H9 (cell line): ENCODE measurements at regions not wholly inside any gene's neighbourhood (a gene's known extent, or its start where the extent isn't known, plus 50 kb on each side); places are given as distances from the start of the nearest gene placed in this dataset.

Source experiments
- DNase-seq: peaks from one replicate; pipeline ENCODE4 v3.0.0-alpha.2; 2017
- H2AFZ ChIP-seq: one replicate; pipeline ENCODE4 v1.6.1; 2013; ENCODE audit warnings: mild to moderate bottlenecking, low read length, control low read depth, moderate library complexity
- H2AK5ac ChIP-seq: 2 replicates; pipeline ENCODE4 v1.6.1; 2013; ENCODE audit warnings: low read length, control low read depth, mixed read lengths; ENCODE audit not compliant: insufficient read length
- H2BK120ac ChIP-seq: one replicate; pipeline ENCODE4 v1.6.1; 2013; ENCODE audit warnings: low read depth, mild to moderate bottlenecking, low read length, control low read depth, inconsistent platforms; ENCODE audit not compliant: poor library complexity, severe bottlenecking
- H2BK12ac ChIP-seq: 2 replicates; pipeline ENCODE4 v1.6.1; 2013; ENCODE audit warnings: low read length, control low read depth, mixed read lengths, low read depth; ENCODE audit not compliant: insufficient read length
- H2BK15ac ChIP-seq: 2 replicates; pipeline ENCODE4 v1.6.1; 2013; ENCODE audit warnings: low read depth, low read length, control low read depth
- H2BK20ac ChIP-seq: one replicate; pipeline ENCODE4 v1.6.1; 2013; ENCODE audit warnings: low read depth, mild to moderate bottlenecking, low read length, control low read depth, inconsistent platforms; ENCODE audit not compliant: poor library complexity, severe bottlenecking
- H2BK5ac ChIP-seq: 2 replicates; pipeline ENCODE4 v1.6.1; 2013; ENCODE audit warnings: low read length, control low read depth, mixed read lengths; ENCODE audit not compliant: insufficient read length
- H3K14ac ChIP-seq: 2 replicates; pipeline ENCODE4 v1.6.1; 2013; ENCODE audit warnings: low read length, control low read depth; ENCODE audit not compliant: insufficient read depth
- H3K18ac ChIP-seq: 2 replicates; pipeline ENCODE4 v1.6.1; 2013; ENCODE audit warnings: low read depth, mild to moderate bottlenecking, mixed read lengths, low read length, control low read depth; ENCODE audit not compliant: insufficient read length
- H3K23ac ChIP-seq: 2 replicates; pipeline ENCODE4 v1.6.1; 2013; ENCODE audit warnings: low read length, control low read depth, mixed read lengths, low read depth; ENCODE audit not compliant: insufficient read length
- H3K23me2 ChIP-seq: 2 replicates; pipeline ENCODE4 v1.6.1; 2013; ENCODE audit warnings: low read depth, mild to moderate bottlenecking, mixed read lengths, low read length, control low read depth; ENCODE audit not compliant: insufficient read length, poor library complexity, severe bottlenecking
- H3K27ac ChIP-seq: 2 replicates; pipeline ENCODE4 v1.5.1; 2013; ENCODE audit warnings: low read length, control low read depth, mixed read lengths, low read depth; ENCODE audit not compliant: insufficient read length
- H3K27me3 ChIP-seq: 2 replicates; pipeline ENCODE4 v1.6.1; 2013; ENCODE audit warnings: low read length, control low read depth, inconsistent platforms; ENCODE audit not compliant: insufficient read depth
- H3K4ac ChIP-seq: 2 replicates; pipeline ENCODE4 v1.6.1; 2013; ENCODE audit warnings: low read depth, mild to moderate bottlenecking, control low read depth, inconsistent platforms, low read length, moderate library complexity
- H3K4me1 ChIP-seq: 2 replicates; pipeline ENCODE4 v1.6.1; 2013; ENCODE audit warnings: low read length, control low read depth, inconsistent platforms; ENCODE audit not compliant: insufficient read depth
- H3K4me2 ChIP-seq: 2 replicates; pipeline ENCODE4 v1.6.1; 2013; ENCODE audit warnings: low read length, control low read depth, mixed read lengths; ENCODE audit not compliant: insufficient read length, insufficient read depth
- H3K56ac ChIP-seq: 2 replicates; pipeline ENCODE4 v1.6.1; 2013; ENCODE audit warnings: low read depth, mild to moderate bottlenecking, mixed read lengths, low read length, control low read depth; ENCODE audit not compliant: insufficient read length
- H3K79me1 ChIP-seq: 2 replicates; pipeline ENCODE4 v1.6.1; 2013; ENCODE audit warnings: low read depth, mild to moderate bottlenecking, moderate library complexity, low read length, control low read depth, inconsistent platforms; ENCODE audit not compliant: insufficient read depth, poor library complexity, severe bottlenecking
- H3K79me2 ChIP-seq: 2 replicates; pipeline ENCODE4 v1.6.1; 2013; ENCODE audit warnings: low read length, control low read depth, inconsistent platforms; ENCODE audit not compliant: insufficient read depth
- H3K9ac ChIP-seq: 2 replicates; pipeline ENCODE4 v1.6.1; 2013; ENCODE audit warnings: low read length, control low read depth, mixed read lengths; ENCODE audit not compliant: insufficient read length; ENCODE audit errors: extremely low read depth
- H3K9me3 ChIP-seq: one replicate; pipeline ENCODE4 v1.6.1; 2013; ENCODE audit warnings: low read depth, low read length, inconsistent platforms; ENCODE audit not compliant: control insufficient read depth
- H3T11ph ChIP-seq: one replicate; pipeline ENCODE4 v1.6.1; 2013; ENCODE audit warnings: mild to moderate bottlenecking, low read length, control low read depth, inconsistent platforms
- H4K20me1 ChIP-seq: one replicate; pipeline ENCODE4 v1.6.1; 2013; ENCODE audit not compliant: control insufficient read depth, insufficient read length, insufficient read depth
- H4K5ac ChIP-seq: 2 replicates; pipeline ENCODE4 v1.6.1; 2013; ENCODE audit warnings: low read depth, mild to moderate bottlenecking, mixed read lengths, low read length, control low read depth; ENCODE audit not compliant: insufficient read length
- H4K8ac ChIP-seq: replicated peaks from 2 replicates; pipeline ENCODE4 v1.6.1; 2013; ENCODE audit warnings: low read length, control low read depth, mixed read lengths, low read depth; ENCODE audit not compliant: insufficient read length
- H4K91ac ChIP-seq: 2 replicates; pipeline ENCODE4 v1.6.1; 2013; ENCODE audit warnings: low read depth, mild to moderate bottlenecking, moderate library complexity, mixed read lengths, low read length, control low read depth; ENCODE audit not compliant: insufficient read length
- H3K27ac Mint-ChIP-seq, 3 experiments: 2 replicates in 2 of 3; 3 replicates in 1 of 3; pipeline ENCODE4 v1.8.0; 2020 to 2021; ENCODE audit warnings: mixed read lengths in 3 of 3, mild to moderate bottlenecking in 1 of 3, moderate library complexity in 1 of 3
- H3K27me3 Mint-ChIP-seq: 2 replicates; pipeline ENCODE4 v1.8.0; 2021; ENCODE audit warnings: low read depth, mild to moderate bottlenecking, moderate library complexity, mixed read lengths
- H3K36me3 Mint-ChIP-seq, 3 experiments: 2 replicates in 2 of 3; 3 replicates in 1 of 3; pipeline ENCODE4 v1.8.0; 2020 to 2021; ENCODE audit warnings: low read depth in 3 of 3, mixed read lengths in 3 of 3; ENCODE audit not compliant: insufficient read depth in 1 of 3
- H3K4me1 Mint-ChIP-seq, 2 experiments: 2 replicates each; pipeline ENCODE4 v1.8.0; 2020; ENCODE audit warnings: mixed read lengths in 2 of 2
- H3K4me3 Mint-ChIP-seq, 2 experiments: 2 replicates in 1 of 2; 3 replicates in 1 of 2; pipeline ENCODE4 v1.8.0; 2020 to 2021; ENCODE audit warnings: mild to moderate bottlenecking in 2 of 2, mixed read lengths in 2 of 2, moderate library complexity in 1 of 2
- H3K9me3 Mint-ChIP-seq, 2 experiments: 2 replicates in 1 of 2; 3 replicates in 1 of 2; pipeline ENCODE4 v1.8.0; 2020; ENCODE audit warnings: mild to moderate bottlenecking in 2 of 2, mixed read lengths in 2 of 2, moderate library complexity in 1 of 2
- CTCF ChIP-seq: fragments of 200-600 bp; sonication (generic); conservative IDR thresholded peaks from 3 replicates; pipeline ENCODE4 v1.8.0; 2021; ENCODE audit warnings: antibody characterized with exemption, mild to moderate bottlenecking
- WGBS: extraction: QIAGEN DNeasy Blood & Tissue Kit; methylation state at CpG from one replicate; pipeline ENCODE4 v1.1.7; 2013; ENCODE audit warnings: missing lambda C conversion rate, low lambda C conversion rate, mixed read lengths; ENCODE audit not compliant: insufficient read length; ENCODE audit errors: extremely low coverage; 5-methylcytosine and 5-hydroxymethylcytosine counted together

- H4K8ac ChIP-seq, result no peak overlapping the region
- no peak overlapping the region for H2BK15ac ChIP-seq
- no peak overlapping the region for H2BK5ac ChIP-seq
- no peak overlapping the region for H2BK120ac ChIP-seq
- Mint-ChIP-seq H3K36me3 (no peaks in the 10 kb centered on the region; a peak in 1 of 7 replicates), H3K4me1 (peaks cover 9 to 11% of the 10 kb centered on the region in 2 experiments), H3K4me3 (peak overlapping the region; percentile 52 to 79), H3K27me3 (peaks cover 55% of the 10 kb centered on the region), H3K9me3 (no peaks in the 10 kb centered on the region), H3K27ac (no peak overlapping the region)
- H4K5ac ChIP-seq, result no peak overlapping the region
- DNase-seq, result no peak
- no peak overlapping the region for H3T11ph ChIP-seq
- H3K23me2 ChIP-seq, result peaks cover 5% of the 10 kb centered on the region
- peak overlapping the region; percentile 52 for H3K4me2 ChIP-seq
- no peak overlapping the region for H3K56ac ChIP-seq
- H4K20me1 ChIP-seq, result no peaks in the 10 kb centered on the region
- no peaks in the 10 kb centered on the region; the same call in 1 of the 2 replicates for H3K4me1 ChIP-seq
- H3K9ac ChIP-seq, result no peak overlapping the region
- H3K9me3 ChIP-seq, result no peaks in the 10 kb centered on the region
- H3K27ac ChIP-seq, result no peak overlapping the region
- H4K91ac ChIP-seq, result no peak overlapping the region
- no peak overlapping the region for H3K4ac ChIP-seq
- H3K79me1 ChIP-seq, result no peaks in the 10 kb centered on the region
- H2AFZ ChIP-seq, result no peak overlapping the region
- H3K14ac ChIP-seq, result no peak overlapping the region
- no peak overlapping the region for H3K23ac ChIP-seq
- H3K18ac ChIP-seq, result no peak overlapping the region
- TF ChIP-seq CTCF, result no peak
- H3K27me3 ChIP-seq, result peaks cover 7% of the 10 kb centered on the region; the same call in 1 of the 2 replicates
- no peak overlapping the region for H2AK5ac ChIP-seq
- WGBS, result no CpG with 5 or more reads among the region's 32 CpGs
- H3K79me2 ChIP-seq, result no peaks in the 10 kb centered on the region
- no peak overlapping the region for H2BK12ac ChIP-seq
- no peak overlapping the region for H2BK20ac ChIP-seq
Measured at GRCh38 chr20:62550087-62550632, 74.4 kb upstream of the GATA5 start.
